ENCODE measurements at regions not wholly inside any gene's neighbourhood (a gene's known extent, or its start where the extent isn't known, plus 50 kb on each side); places are given as distances from the start of the nearest gene placed in this dataset.

GRCh38 chr2:156221703-156222102, 110.8 kb downstream of the NR4A2 start:
- Histone ChIP-seq H3K36me3 (ENCODE audit: control insufficient read depth in 2 of 2, insufficient read depth in 1 of 2, low read length in 2 of 2) (peaks cover 0 to 3% of the 10 kb centered on the region in 2 experiments; a peak in 1 of 3 replicates), H3K9me3 (ENCODE audit: control insufficient read depth, insufficient read depth, low read depth, low read length) (no peaks in the 10 kb centered on the region), H3K4me1 (ENCODE audit: control insufficient read depth, insufficient read depth, low read length) (no peaks in the 10 kb centered on the region), H3K27ac (ENCODE audit: extremely low read depth, low read depth, low read length) (no peak overlapping the region), H3K4me3 (ENCODE audit: low read depth, low read length) (no peak overlapping the region)
- TF ChIP-seq SETDB1 (IDR thresholded peaks at IDR 0.05; ENCODE audit: insufficient read length, low read length) (peak; percentile 89), YY2 (tag by site-specific recombination; IDR thresholded peaks at IDR 0.05) (no peak), ZNF529 (tag by site-specific recombination; IDR thresholded peaks at IDR 0.05; ENCODE audit: insufficient replicate concordance) (peak; percentile 73)
- ChIA-PET CTCF (interaction anchor here (0.6 kb wide), 3 partner anchors 9 to 632 kb away, joined by 3 to 6 read pairs (median 4); no protein-coding TSS in a partner anchor), POLR2A (no interaction called here)

DNA sequence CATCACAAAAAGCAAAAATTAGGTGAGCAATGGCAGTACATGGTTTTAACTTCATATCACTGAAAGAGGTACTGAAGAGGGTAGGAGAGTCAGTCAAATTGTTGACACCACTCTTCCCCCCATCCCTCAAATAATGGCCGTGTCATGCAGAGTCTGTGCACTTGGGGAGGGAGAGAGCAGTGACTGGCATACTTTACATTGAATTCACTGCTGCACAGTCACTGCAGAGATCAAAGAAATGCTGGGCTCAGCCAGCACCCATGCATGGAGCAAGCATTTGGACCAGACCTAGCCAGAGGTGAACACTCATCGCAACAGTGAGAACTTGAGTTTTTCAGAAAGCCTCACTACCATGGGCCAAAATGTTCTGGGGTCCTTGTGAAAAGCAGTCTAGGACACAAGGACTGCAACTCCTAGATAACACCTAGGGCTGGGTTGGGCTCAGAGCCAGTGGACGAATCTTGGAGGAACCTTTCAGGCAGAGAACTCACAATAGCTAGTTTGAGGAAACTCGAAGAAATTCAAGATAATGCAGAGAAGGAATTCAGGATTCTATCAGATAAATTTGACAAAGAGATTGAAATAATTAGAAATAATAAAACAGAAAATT, 112.9 kb downstream of the NR4A2 start:
- no peaks in the 10 kb centered on the region for H3K9me3 ChIP-seq (ENCODE audit: control insufficient read depth, insufficient read depth, low read depth, low read length)
- H3K4me1 ChIP-seq (ENCODE audit: control insufficient read depth, insufficient read depth, low read length): no peaks in the 10 kb centered on the region
- no peaks in the 10 kb centered on the region for H3K36me3 ChIP-seq (ENCODE audit: control insufficient read depth in 2 of 2, insufficient read depth in 1 of 2, low read length in 2 of 2)
- CTCF ChIA-PET: no interaction called here
- POLR2A ChIA-PET: no interaction called here
- H3K4me3 ChIP-seq (ENCODE audit: low read depth, low read length): no peak overlapping the region
- H3K27ac ChIP-seq (ENCODE audit: extremely low read depth, low read depth, low read length): no peak overlapping the region
- TF ChIP-seq ZNF449 (tag by site-specific recombination; IDR thresholded peaks at IDR 0.05) (no peak), KLF9 (tag by site-specific recombination; IDR thresholded peaks at IDR 0.05; ENCODE audit: low read depth) (no peak), ZNF214 (tag by site-specific recombination; IDR thresholded peaks at IDR 0.05; ENCODE audit: borderline replicate concordance) (no peak), ZNF624 (tag by site-specific recombination; IDR thresholded peaks at IDR 0.05) (no peak), BCL11A (tag by site-specific recombination; IDR thresholded peaks at IDR 0.05; ENCODE audit: low read depth) (no peak), SCRT1 (tag by site-specific recombination; IDR thresholded peaks at IDR 0.05; ENCODE audit: borderline replicate concordance) (no peak), KLF17 (tag by site-specific recombination; IDR thresholded peaks at IDR 0.05) (no peak), KLF16 (tag by site-specific recombination; IDR thresholded peaks at IDR 0.05) (no peak), ZNF48 (tag by site-specific recombination; IDR thresholded peaks at IDR 0.05) (no peak), ZNF423 (tag by site-specific recombination; IDR thresholded peaks at IDR 0.05) (no peak), ZNF23 (tag by site-specific recombination; IDR thresholded peaks at IDR 0.05; ENCODE audit: borderline replicate concordance) (no peak), ZNF132 (tag by site-specific recombination; IDR thresholded peaks at IDR 0.05; ENCODE audit: borderline replicate concordance) (no peak), MYNN (tag by site-specific recombination; IDR thresholded peaks at IDR 0.05; ENCODE audit: borderline replicate concordance) (no peak), KLF8 (tag by site-specific recombination; IDR thresholded peaks at IDR 0.05) (no peak), ZFHX2 (tag by site-specific recombination; conservative IDR thresholded peaks at IDR 0.05) (no peak), ZBTB48 (tag by site-specific recombination; IDR thresholded peaks at IDR 0.05) (no peak), ZNF2 (tag by site-specific recombination; IDR thresholded peaks at IDR 0.05) (no peak), ZFP3 (tag by site-specific recombination; IDR thresholded peaks at IDR 0.05; ENCODE audit: low read depth) (no peak), GLIS1 (tag by site-specific recombination; IDR thresholded peaks at IDR 0.05) (no peak), ZNF501 (tag by site-specific recombination; IDR thresholded peaks at IDR 0.05) (no peak)
